Endothelial cell of umbilical vein (primary cell): ENCODE measurements at regions not wholly inside any gene's neighbourhood (a gene's known extent, or its start where the extent isn't known, plus 50 kb on each side); places are given as distances from the start of the nearest gene placed in this dataset.

Experiments
- BruUV-seq: library from RNA; stranded (reverse); fragments of 400-500 nt; replicated peaks from 2 replicates; lab custom pipeline; 2021; lab: Mats Ljungman, UMichigan
- CTCF ChIA-PET: fragments of 300-600, 350-600 bp; sonication (Branson Sonifier 250); formaldehyde crosslinking; loops from one replicate; lab custom pipeline; 2021; ENCODE audit warnings: antibody characterized with exemption, inconsistent platforms; lab: Charles Lee
- POLR2A ChIA-PET: fragments of 300-600, 350-600 bp; sonication (Branson Sonifier 250); formaldehyde crosslinking; loops from one replicate; lab custom pipeline; 2021; ENCODE audit warnings: antibody characterized with exemption, inconsistent platforms; lab: Charles Lee
- DNase-seq: peaks from one replicate; pipeline ENCODE4 v3.0.0-alpha.2; 2011; ENCODE audit warnings: low read depth, low spot score
- FAIRE-seq: peaks from 2 replicates; lab custom pipeline; 2011; peaks lifted over from hg19 to GRCh38; lab: Jason Lieb, UNC
- H2AFZ ChIP-seq: 2 replicates; pipeline ENCODE4 v1.6.0; 2012; ENCODE audit warnings: low read depth, low read length, control low read depth, inconsistent platforms
- H3K27ac ChIP-seq: 2 replicates; pipeline ENCODE4 v1.5.1; 2011; ENCODE audit warnings: low read depth, mild to moderate bottlenecking, control low read depth, low read length, moderate library complexity; ENCODE audit not compliant: insufficient read depth
- H3K27me3 ChIP-seq, 2 experiments: 2 replicates each; pipeline versions ENCODE4 v1.6.0 to v1.6.1; 2011; ENCODE audit warnings: low read length in 2 of 2, mixed read lengths in 1 of 2; ENCODE audit not compliant: control insufficient read depth in 2 of 2, insufficient read depth in 2 of 2
- H3K36me3 ChIP-seq, 2 experiments: 2 replicates in 1 of 2; 3 replicates in 1 of 2; pipeline ENCODE4 v1.5.1; 2011; ENCODE audit warnings: low read length in 2 of 2, mild to moderate bottlenecking in 1 of 2, moderate library complexity in 1 of 2; ENCODE audit not compliant: control insufficient read depth in 2 of 2, insufficient read depth in 2 of 2; ENCODE audit errors: extremely low read depth in 1 of 2
- H3K4me1 ChIP-seq: 3 replicates; pipeline ENCODE4 v1.5.1; 2011; ENCODE audit warnings: mild to moderate bottlenecking, low read length; ENCODE audit not compliant: control insufficient read depth, insufficient read depth; ENCODE audit errors: extremely low read depth
- H3K4me2 ChIP-seq: 2 replicates; pipeline ENCODE4 v1.6.1; 2011; ENCODE audit warnings: low read length, control low read depth, mixed read lengths; ENCODE audit not compliant: insufficient read depth
- H3K4me3 ChIP-seq, 3 experiments: fragments of 200-600 bp in 1 of 3; sonication (generic), shearing (Covaris generic) in 1 of 3; replicated peaks in 1 of 3; 2 replicates each; pipeline ENCODE4 v1.5.1; 2011 to 2016; ENCODE audit warnings: control low read depth in 3 of 3, low read length in 3 of 3, mild to moderate bottlenecking in 2 of 3, inconsistent platforms in 1 of 3, low read depth in 1 of 3, moderate library complexity in 1 of 3; ENCODE audit not compliant: insufficient read depth in 1 of 3
- H3K79me2 ChIP-seq: 2 replicates; pipeline ENCODE4 v1.6.0; 2012; ENCODE audit warnings: low read length, inconsistent platforms; ENCODE audit not compliant: control insufficient read depth, insufficient read depth
- H3K9ac ChIP-seq: replicated peaks from 2 replicates; pipeline ENCODE3; 2011; ENCODE audit warnings: low read length, control low read depth; ENCODE audit not compliant: insufficient read depth; ENCODE audit errors: extremely low read depth
- H3K9me1 ChIP-seq: replicated peaks from 3 replicates; pipeline ENCODE4 v1.6.0; 2011; ENCODE audit warnings: mild to moderate bottlenecking, low read length; ENCODE audit not compliant: control insufficient read depth, insufficient read depth; ENCODE audit errors: extremely low read depth
- H3K9me3 ChIP-seq: replicated peaks from 2 replicates; pipeline ENCODE4 v1.5.1; 2012; ENCODE audit warnings: low read length, inconsistent platforms; ENCODE audit not compliant: control insufficient read depth, insufficient read depth
- H4K20me1 ChIP-seq: replicated peaks from 2 replicates; pipeline ENCODE3; 2011; ENCODE audit warnings: mild to moderate bottlenecking, low read length; ENCODE audit not compliant: control insufficient read depth, insufficient read depth; ENCODE audit errors: extremely low read depth
- CTCF ChIP-seq, 2 donors: IDR thresholded peaks; 1 replicate in 1 of 2; 2 replicates in 1 of 2; pipeline ENCODE4 v1.5.1; 2011; ENCODE audit warnings: low read length in 2 of 2, mild to moderate bottlenecking in 2 of 2, moderate library complexity in 2 of 2, control low read depth in 1 of 2, inconsistent platforms in 1 of 2, low read depth in 1 of 2; ENCODE audit not compliant: insufficient read depth in 1 of 2; ENCODE audit errors: extremely low read depth in 1 of 2
- EZH2 ChIP-seq: IDR thresholded peaks from 2 replicates; pipeline ENCODE4 v1.6.1; 2012; ENCODE audit warnings: borderline replicate concordance, low read depth, mild to moderate bottlenecking, moderate library complexity, low read length, inconsistent platforms; ENCODE audit not compliant: severe bottlenecking
- FOS ChIP-seq: IDR thresholded peaks from 2 replicates; pipeline ENCODE4 v1.6.1; 2011; ENCODE audit warnings: mild to moderate bottlenecking, low read length, moderate library complexity, borderline replicate concordance; ENCODE audit not compliant: insufficient read depth
- GATA2 ChIP-seq: IDR thresholded peaks from 2 replicates; pipeline ENCODE4 v1.7.0; 2011; ENCODE audit warnings: low read depth, mild to moderate bottlenecking, moderate library complexity, mixed read lengths, low read length; ENCODE audit not compliant: insufficient read length, insufficient read depth
- JUN ChIP-seq: IDR thresholded peaks from 2 replicates; pipeline ENCODE4 v1.6.1; 2011; ENCODE audit warnings: borderline replicate concordance, low read depth; ENCODE audit not compliant: insufficient read length, insufficient read depth
- MYC ChIP-seq: IDR thresholded peaks from one replicate; pipeline ENCODE4 v1.6.1; 2011; ENCODE audit warnings: mild to moderate bottlenecking, low read depth, low read length
- POLR2A ChIP-seq: IDR thresholded peaks from 2 replicates; pipeline ENCODE4 v1.6.1; 2012; ENCODE audit warnings: low read depth, mild to moderate bottlenecking, control low read depth, low read length
- POLR2AphosphoS5 ChIP-seq: IDR thresholded peaks from 2 replicates; pipeline ENCODE4 v1.6.1; 2012; ENCODE audit warnings: low read depth, mild to moderate bottlenecking, control low read depth, low read length, moderate library complexity; ENCODE audit not compliant: insufficient read depth
- dilution Hi-C: fragments of 300-500 bp; cut with MboI; formaldehyde crosslinking; loops from one replicate; pipeline ENCODE4 v1.15.0; 2019; ENCODE audit warnings: low sequenced_read_pairs; ENCODE audit not compliant: extremely low pct_ligation_motif_present
- intact Hi-C: fragments of 100-400 bp; cut with micrococcal nuclease; formaldehyde crosslinking; loops from one replicate; pipeline ENCODE4 v1.10.0; 2022
- TF ChIP-seq, protein P1 (sequence below): IDR thresholded peaks from 2 replicates; pipeline ENCODE4 v1.6.1; 2011; ENCODE audit not compliant: insufficient read depth, insufficient read length

- H3K9ac ChIP-seq = no peak overlapping the region
- no peaks in the 10 kb centered on the region for H3K27me3 ChIP-seq
- no TSS peak for BruUV-seq
- ChIA-PET CTCF (no interaction called here), POLR2A (no interaction called here)
- H3K4me1 ChIP-seq = no peaks in the 10 kb centered on the region
- dilution Hi-C loops = no loop called here
- H3K36me3 ChIP-seq = no peaks in the 10 kb centered on the region
- H3K9me1 ChIP-seq = no peaks in the 10 kb centered on the region
- FAIRE-seq = no peak
- no peak overlapping the region for H3K27ac ChIP-seq
- H3K4me2 ChIP-seq = no peak overlapping the region
- H3K9me3 ChIP-seq = peaks cover 2% of the 10 kb centered on the region
- no peaks in the 10 kb centered on the region for H3K79me2 ChIP-seq
- intact Hi-C loops = no loop called here
- no peaks in the 10 kb centered on the region for H4K20me1 ChIP-seq
- H2AFZ ChIP-seq = no peak overlapping the region
- no peak for DNase-seq
- TF ChIP-seq GATA2 (no peak), JUN (no peak), POLR2AphosphoS5 (no peak), MYC (no peak), CTCF (IDR thresholded peaks at IDR 0.05; ENCODE audit: extremely low read depth in 1 of 2, insufficient read depth in 1 of 2, low read depth in 1 of 2, low read length in 2 of 2) (no peak), POLR2A (no peak), EZH2 (no peak), FOS (no peak)
- TF ChIP-seq, protein P1, sequence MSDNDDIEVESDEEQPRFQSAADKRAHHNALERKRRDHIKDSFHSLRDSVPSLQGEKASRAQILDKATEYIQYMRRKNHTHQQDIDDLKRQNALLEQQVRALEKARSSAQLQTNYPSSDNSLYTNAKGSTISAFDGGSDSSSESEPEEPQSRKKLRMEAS = no peak
- H3K4me3 ChIP-seq = no peak overlapping the region
These were observed 266.2 kb upstream of the CYLC2 start for GRCh38 chr9:102728946-102729345.
